ENCODE measurements at regions not wholly inside any gene's neighbourhood (a gene's known extent, or its start where the extent isn't known, plus 50 kb on each side); places are given as distances from the start of the nearest gene placed in this dataset.

GRCh38 chr1:199168888-199169585 lies 530.2 kb downstream of the PTPRC start:
- no peak for DNase-seq

- no peak for DNase-seq
These were observed 531.9 kb downstream of the PTPRC start for GRCh38 chr1:199170711-199171110.

GRCh38 chr1:199172171-199173124 lies 533.6 kb downstream of the PTPRC start:
- peak in 1 of 2 experiments; percentile 11 for DNase-seq

GRCh38 chr1:199173356-199173755 lies 534.5 kb downstream of the PTPRC start:
- DNase-seq = no peak

GRCh38 chr1:199174336-199174735 lies 535.5 kb downstream of the PTPRC start:
- no peak for DNase-seq

- DNase-seq = no peak
These were observed 537.9 kb downstream of the PTPRC start for GRCh38 chr1:199176713-199177112.

GRCh38 chr1:199177241-199177640 lies 538.4 kb downstream of the PTPRC start:
- DNase-seq = no peak

GRCh38 chr1:199178646-199179045 lies 539.8 kb downstream of the PTPRC start:
- no peak for DNase-seq

GRCh38 chr1:199182186-199182843 lies 543.5 kb downstream of the PTPRC start:
- DNase-seq = no peak

GRCh38 chr1:199184180-199184579 lies 545.3 kb downstream of the PTPRC start:
- no peak for DNase-seq

GRCh38 chr1:199194862-199195261 lies 556.0 kb downstream of the PTPRC start:
- DNase-seq = no peak

GRCh38 chr1:199197695-199198094 lies 558.9 kb downstream of the PTPRC start:
- no peak for DNase-seq

- DNase-seq = no peak
These were observed 563.5 kb downstream of the PTPRC start for GRCh38 chr1:199202331-199202730.

- DNase-seq = no peak
These were observed 565.4 kb downstream of the PTPRC start for GRCh38 chr1:199204231-199204630.

GRCh38 chr1:199205740-199206441 lies 567.1 kb downstream of the PTPRC start:
- DNase-seq = no peak

GRCh38 chr1:199208847-199209246 lies 570.0 kb downstream of the PTPRC start:
- DNase-seq = no peak

GRCh38 chr1:199218065-199218464 lies 579.2 kb downstream of the PTPRC start:
- no peak for DNase-seq

GRCh38 chr1:199218533-199218932 lies 579.7 kb downstream of the PTPRC start:
- no peak for DNase-seq

- no peak for DNase-seq
These were observed 581.2 kb downstream of the PTPRC start for GRCh38 chr1:199220031-199220430.

GRCh38 chr1:199221371-199222150 lies 582.7 kb downstream of the PTPRC start:
- no peak for DNase-seq

- DNase-seq = no peak
These were observed 585.1 kb downstream of the PTPRC start for GRCh38 chr1:199223936-199224335.

- DNase-seq = peak; percentile 5 to 33
These were observed 587.3 kb downstream of the PTPRC start for GRCh38 chr1:199226163-199226562.
